Astrocyte of the cerebellum (primary cell): ENCODE measurements at regions not wholly inside any gene's neighbourhood (a gene's known extent, or its start where the extent isn't known, plus 50 kb on each side); places are given as distances from the start of the nearest gene placed in this dataset.

ENCODE experiments used
- DNase-seq: peaks from one replicate; pipeline ENCODE4 v3.0.0-alpha.2; 2011; ENCODE audit warnings: low read depth
- H3K4me3 ChIP-seq: 2 replicates; pipeline ENCODE4 v1.5.1; 2011; ENCODE audit warnings: mild to moderate bottlenecking, low read depth, low read length, moderate library complexity
- in situ Hi-C: cut with HindIII; loops from 2 replicates; pipeline ENCODE4 v1.10.0; 2017; ENCODE audit warnings: low sequenced_read_pairs
- TF ChIP-seq, protein P1 (sequence below): IDR thresholded peaks from 2 replicates; pipeline ENCODE4 v1.5.1; 2012; ENCODE audit warnings: low read length, low read depth, moderate library complexity, mild to moderate bottlenecking; ENCODE audit errors: missing control alignments

DNA sequence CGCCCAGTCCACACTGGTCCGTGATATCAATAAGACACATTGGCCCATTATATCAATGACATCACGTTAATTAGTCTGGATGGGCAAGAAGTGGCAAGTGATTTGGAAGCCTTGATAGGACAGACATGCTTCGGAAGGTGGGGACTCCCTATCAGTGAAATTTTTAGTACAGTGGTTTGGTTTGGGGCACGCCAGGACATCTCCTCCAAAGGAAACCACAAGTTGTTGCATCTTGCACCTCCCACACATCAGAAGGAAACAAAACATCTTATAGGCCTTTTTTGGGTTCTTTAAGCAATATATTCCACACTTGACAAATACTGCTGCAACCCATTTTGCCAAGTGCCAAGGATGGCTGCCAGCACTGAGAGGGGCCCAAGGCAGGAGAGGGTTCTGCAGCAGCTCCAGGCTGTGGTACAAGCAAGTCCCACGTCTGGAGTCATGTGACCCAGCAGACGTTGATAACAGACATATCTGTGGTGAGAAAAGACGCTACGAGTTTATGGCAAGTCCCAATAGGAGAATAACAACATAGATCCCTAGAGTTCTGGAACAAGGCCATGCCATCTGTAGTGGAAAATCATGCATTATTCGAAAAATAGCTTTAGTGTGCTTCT lies 95.3 kb upstream of the DISP3 start:
- TF ChIP-seq, protein P1, sequence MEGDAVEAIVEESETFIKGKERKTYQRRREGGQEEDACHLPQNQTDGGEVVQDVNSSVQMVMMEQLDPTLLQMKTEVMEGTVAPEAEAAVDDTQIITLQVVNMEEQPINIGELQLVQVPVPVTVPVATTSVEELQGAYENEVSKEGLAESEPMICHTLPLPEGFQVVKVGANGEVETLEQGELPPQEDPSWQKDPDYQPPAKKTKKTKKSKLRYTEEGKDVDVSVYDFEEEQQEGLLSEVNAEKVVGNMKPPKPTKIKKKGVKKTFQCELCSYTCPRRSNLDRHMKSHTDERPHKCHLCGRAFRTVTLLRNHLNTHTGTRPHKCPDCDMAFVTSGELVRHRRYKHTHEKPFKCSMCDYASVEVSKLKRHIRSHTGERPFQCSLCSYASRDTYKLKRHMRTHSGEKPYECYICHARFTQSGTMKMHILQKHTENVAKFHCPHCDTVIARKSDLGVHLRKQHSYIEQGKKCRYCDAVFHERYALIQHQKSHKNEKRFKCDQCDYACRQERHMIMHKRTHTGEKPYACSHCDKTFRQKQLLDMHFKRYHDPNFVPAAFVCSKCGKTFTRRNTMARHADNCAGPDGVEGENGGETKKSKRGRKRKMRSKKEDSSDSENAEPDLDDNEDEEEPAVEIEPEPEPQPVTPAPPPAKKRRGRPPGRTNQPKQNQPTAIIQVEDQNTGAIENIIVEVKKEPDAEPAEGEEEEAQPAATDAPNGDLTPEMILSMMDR = no peak
- H3K4me3 ChIP-seq = no peak overlapping the region
- in situ Hi-C loops = loop anchor here (5.0 kb wide), 1 partner anchor 91 kb away; no protein-coding TSS in a partner anchor
- no peak for DNase-seq

DNA sequence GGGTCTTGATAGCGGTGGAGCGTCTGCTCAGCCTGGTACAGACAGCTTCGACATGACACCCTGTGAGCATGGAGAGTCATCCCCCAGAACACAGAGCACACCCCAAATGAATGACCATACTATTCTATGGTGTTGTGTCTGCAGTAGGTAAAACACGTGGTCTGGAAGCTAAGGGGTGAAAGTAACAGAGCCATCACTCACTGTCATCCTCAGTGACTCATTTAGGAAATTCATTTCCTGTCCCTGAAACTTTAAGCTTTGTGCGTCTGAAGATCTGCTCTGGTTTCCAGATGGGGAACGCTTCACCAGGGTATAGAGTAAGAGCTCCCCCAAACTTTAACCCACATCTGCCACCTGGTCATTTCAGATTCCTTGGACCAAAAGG lies 94.8 kb upstream of the DISP3 start:
- no peak overlapping the region for H3K4me3 ChIP-seq
- no peak for DNase-seq
- TF ChIP-seq, protein P1 = no peak
- in situ Hi-C loops = loop anchor here (5.0 kb wide), 1 partner anchor 92 kb away; no protein-coding TSS in a partner anchor

DNA sequence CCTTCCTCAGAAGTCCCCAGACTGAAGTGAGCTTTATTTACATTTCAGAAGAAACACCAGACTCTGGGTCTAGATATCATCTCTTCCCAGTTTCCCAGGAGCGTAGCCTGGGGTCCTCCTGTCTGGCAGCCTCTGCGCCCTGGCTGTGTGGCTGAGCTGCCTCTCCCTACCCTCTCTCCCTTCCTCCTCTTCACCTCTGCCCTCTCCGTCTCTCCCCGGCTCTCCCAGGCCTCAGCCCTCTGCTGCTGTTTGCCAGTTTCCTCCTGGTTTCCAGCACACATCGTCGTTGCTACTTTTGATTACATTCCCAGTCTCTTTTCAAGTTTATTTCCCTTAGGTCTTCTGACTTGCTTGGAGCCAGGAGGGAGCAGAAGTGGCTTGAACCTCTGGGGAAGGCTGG lies 91.1 kb upstream of the DISP3 start:
- TF ChIP-seq, protein P1 = no peak
- no peak overlapping the region for H3K4me3 ChIP-seq
- DNase-seq = no peak
- in situ Hi-C loops = no loop called here

DNA sequence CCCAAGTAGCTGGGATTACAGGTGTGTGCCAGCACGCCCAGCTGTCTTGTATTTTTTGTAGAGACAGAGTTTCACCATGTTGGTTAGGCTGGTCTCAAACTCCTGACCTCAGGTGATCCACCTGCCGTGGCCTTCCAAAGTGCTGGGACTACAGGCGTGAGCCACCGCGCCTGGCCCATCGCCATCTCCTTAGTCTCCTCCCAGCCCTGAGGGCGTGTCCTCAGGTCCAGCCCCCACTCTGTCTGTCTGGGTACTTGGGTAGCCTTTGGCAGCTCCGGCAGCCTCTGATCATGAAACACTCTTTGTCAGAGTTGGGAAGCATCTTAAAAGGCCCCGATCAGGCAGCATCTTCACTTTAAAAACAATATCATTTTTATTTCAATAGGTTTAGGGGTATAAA lies 90.3 kb upstream of the DISP3 start:
- no peak overlapping the region for H3K4me3 ChIP-seq
- DNase-seq = no peak
- in situ Hi-C loops = no loop called here
- TF ChIP-seq, protein P1 = no peak

DNA sequence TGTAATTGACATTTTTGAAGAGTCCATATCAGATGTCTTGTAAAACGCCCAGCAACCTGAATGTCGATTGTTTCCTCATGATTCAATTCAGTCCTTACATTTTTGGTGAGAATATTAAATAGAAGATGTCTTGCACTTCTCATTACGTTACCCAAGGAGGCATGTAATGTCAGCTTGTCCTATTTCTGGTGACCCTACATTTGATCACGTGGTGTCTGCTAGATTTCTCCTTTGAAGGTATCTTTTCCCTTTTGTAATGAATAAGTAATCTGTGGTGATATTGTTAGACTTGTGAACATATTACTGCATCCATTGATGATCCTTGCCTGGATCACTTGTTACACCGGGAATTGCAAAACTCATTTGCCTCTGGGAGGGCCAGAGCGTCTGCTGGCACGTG lies 87.6 kb upstream of the DISP3 start:
- H3K4me3 ChIP-seq = no peak overlapping the region
- TF ChIP-seq, protein P1 = no peak
- no peak for DNase-seq
- in situ Hi-C loops = no loop called here

DNA sequence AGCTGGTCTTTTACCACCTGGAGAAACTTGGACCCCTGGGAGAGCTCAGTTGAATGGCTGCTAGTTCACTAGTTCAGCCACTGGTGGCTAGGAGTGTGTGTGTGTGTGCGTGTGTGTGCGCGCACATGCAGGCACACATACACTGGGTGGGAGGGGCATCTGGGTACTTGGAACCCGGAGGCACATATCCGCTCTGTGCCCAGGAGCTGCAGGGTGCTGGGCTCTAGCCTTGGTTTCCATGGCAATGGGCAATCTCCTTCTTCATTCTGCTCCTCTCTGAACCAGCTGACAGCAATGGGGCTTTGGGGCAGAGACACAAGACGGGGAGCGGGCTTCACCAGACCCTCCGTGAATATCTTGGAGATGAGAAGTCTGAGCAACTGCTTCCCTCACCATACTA lies 87.1 kb upstream of the DISP3 start:
- H3K4me3 ChIP-seq = no peak overlapping the region
- in situ Hi-C loops = no loop called here
- DNase-seq = no peak
- TF ChIP-seq, protein P1 = no peak
